ACC112 (cell line): ENCODE measurements at regions not wholly inside any gene's neighbourhood (a gene's known extent, or its start where the extent isn't known, plus 50 kb on each side); places are given as distances from the start of the nearest gene placed in this dataset.

ENCODE experiments used
- H2AFZ ChIP-seq: fragments of 200-600 bp; sonication (generic); one replicate; pipeline ENCODE4 v1.6.0; 2017; ENCODE audit warnings: antibody characterized with exemption, low read length; ENCODE audit not compliant: unreplicated experiment
- H3K27ac ChIP-seq: fragments of 200-600 bp; sonication (generic); 2 replicates; pipeline ENCODE4 v1.5.1; 2014; ENCODE audit warnings: low read depth, mild to moderate bottlenecking, antibody characterized with exemption, low read length, moderate library complexity
- H3K27me3 ChIP-seq: fragments of 200-600 bp; sonication (generic); 2 replicates; pipeline ENCODE4 v1.6.1; 2014; ENCODE audit warnings: mild to moderate bottlenecking, antibody characterized with exemption, low read length, moderate library complexity, mixed read lengths; ENCODE audit not compliant: insufficient read depth
- H3K36me3 ChIP-seq: fragments of 200-600 bp; sonication (generic); 2 replicates; pipeline ENCODE4 v1.6.1; 2016; ENCODE audit warnings: mild to moderate bottlenecking, antibody characterized with exemption, low read length, moderate library complexity, mixed read lengths; ENCODE audit not compliant: insufficient read depth
- H3K4me1 ChIP-seq: fragments of 200-600 bp; sonication (generic); one replicate; pipeline ENCODE4 v1.6.1; 2016; ENCODE audit warnings: low read length, mixed read lengths; ENCODE audit not compliant: insufficient read depth, unreplicated experiment, control insufficient read depth
- H3K4me3 ChIP-seq: fragments of 200-600 bp; sonication (generic); 2 replicates; pipeline ENCODE4 v1.5.1; 2014; ENCODE audit warnings: mild to moderate bottlenecking, low read depth, low read length
- H3K79me2 ChIP-seq: fragments of 200-600 bp; sonication (generic); one replicate; pipeline ENCODE4 v1.6.0; 2016; ENCODE audit warnings: low read length; ENCODE audit not compliant: control insufficient read depth, unreplicated experiment, insufficient read depth

- H3K27ac ChIP-seq = no peak overlapping the region
- peaks cover 18% of the 10 kb centered on the region for H3K27me3 ChIP-seq
- H2AFZ ChIP-seq = peak overlapping the region; percentile 3
- no peaks in the 10 kb centered on the region for H3K36me3 ChIP-seq
- no peaks in the 10 kb centered on the region for H3K4me1 ChIP-seq
- H3K79me2 ChIP-seq = no peaks in the 10 kb centered on the region
- no peak overlapping the region for H3K4me3 ChIP-seq
Observed at GRCh38 chr5:171668097-171668412, 117.6 kb upstream of the SMIM23 start.

GRCh38 chr5:171669571-171669970 lies 116.0 kb upstream of the SMIM23 start:
- Histone ChIP-seq H3K4me3 (no peak overlapping the region), H3K4me1 (no peaks in the 10 kb centered on the region), H3K36me3 (no peaks in the 10 kb centered on the region), H3K27me3 (peaks cover 33% of the 10 kb centered on the region), H3K79me2 (no peaks in the 10 kb centered on the region), H3K27ac (no peak overlapping the region), H2AFZ (no peak overlapping the region)

- peaks cover 62% of the 10 kb centered on the region for H3K27me3 ChIP-seq
- H3K4me3 ChIP-seq = no peak overlapping the region
- H2AFZ ChIP-seq = no peak overlapping the region
Observed at GRCh38 chr5:171672556-171672955, 113.1 kb upstream of the SMIM23 start.

GRCh38 chr5:171673328-171673727 lies 112.3 kb upstream of the SMIM23 start:
- Histone ChIP-seq H3K27me3 (peaks cover 70% of the 10 kb centered on the region), H3K4me1 (no peaks in the 10 kb centered on the region), H3K4me3 (no peak overlapping the region), H2AFZ (no peak overlapping the region), H3K27ac (no peak overlapping the region), H3K79me2 (no peaks in the 10 kb centered on the region), H3K36me3 (no peaks in the 10 kb centered on the region)

More at GRCh38 chr5:171672556-171672955, 113.1 kb upstream of the SMIM23 start:
- Histone ChIP-seq H3K36me3 (no peaks in the 10 kb centered on the region), H3K79me2 (no peaks in the 10 kb centered on the region), H3K27ac (no peak overlapping the region), H3K4me1 (no peaks in the 10 kb centered on the region)

- Histone ChIP-seq H3K79me2 (no peaks in the 10 kb centered on the region), H3K36me3 (no peaks in the 10 kb centered on the region), H3K4me3 (no peak overlapping the region), H2AFZ (no peak overlapping the region), H3K27me3 (peaks cover 75% of the 10 kb centered on the region), H3K4me1 (no peaks in the 10 kb centered on the region), H3K27ac (no peak overlapping the region)
Observed at GRCh38 chr5:171673840-171674239, 111.8 kb upstream of the SMIM23 start.

- H2AFZ ChIP-seq = no peak overlapping the region
- H3K4me1 ChIP-seq = no peaks in the 10 kb centered on the region
- no peaks in the 10 kb centered on the region for H3K79me2 ChIP-seq
- no peaks in the 10 kb centered on the region for H3K36me3 ChIP-seq
- H3K4me3 ChIP-seq = no peak overlapping the region
- peaks cover 81% of the 10 kb centered on the region for H3K27me3 ChIP-seq
- H3K27ac ChIP-seq = no peak overlapping the region
Observed at GRCh38 chr5:171675511-171675910, 110.1 kb upstream of the SMIM23 start.

GRCh38 chr5:171676286-171676944 lies 109.2 kb upstream of the SMIM23 start:
- Histone ChIP-seq H3K4me1 (no peaks in the 10 kb centered on the region), H3K79me2 (no peaks in the 10 kb centered on the region), H3K27ac (no peak overlapping the region), H3K4me3 (no peak overlapping the region), H2AFZ (no peak overlapping the region), H3K27me3 (peaks cover 78% of the 10 kb centered on the region), H3K36me3 (no peaks in the 10 kb centered on the region)

- Histone ChIP-seq H3K79me2 (no peaks in the 10 kb centered on the region), H2AFZ (no peak overlapping the region), H3K27me3 (peaks cover 74% of the 10 kb centered on the region), H3K27ac (no peak overlapping the region), H3K36me3 (no peaks in the 10 kb centered on the region), H3K4me1 (no peaks in the 10 kb centered on the region), H3K4me3 (no peak overlapping the region)
Observed at GRCh38 chr5:171678646-171679045, 107.0 kb upstream of the SMIM23 start.

GRCh38 chr5:171680485-171680884 lies 105.1 kb upstream of the SMIM23 start:
- H3K79me2 ChIP-seq = no peaks in the 10 kb centered on the region
- H3K4me1 ChIP-seq = no peaks in the 10 kb centered on the region
- H3K27ac ChIP-seq = no peak overlapping the region
- peaks cover 58% of the 10 kb centered on the region for H3K27me3 ChIP-seq
- no peaks in the 10 kb centered on the region for H3K36me3 ChIP-seq
- no peak overlapping the region for H2AFZ ChIP-seq
- H3K4me3 ChIP-seq = no peak overlapping the region

- no peaks in the 10 kb centered on the region for H3K79me2 ChIP-seq
- H3K36me3 ChIP-seq = no peaks in the 10 kb centered on the region
- no peak overlapping the region for H2AFZ ChIP-seq
- H3K27ac ChIP-seq = no peak overlapping the region
- no peaks in the 10 kb centered on the region for H3K4me1 ChIP-seq
- H3K4me3 ChIP-seq = no peak overlapping the region
- H3K27me3 ChIP-seq = peaks cover 52% of the 10 kb centered on the region
Observed at GRCh38 chr5:171681061-171681460, 104.6 kb upstream of the SMIM23 start.

GRCh38 chr5:171681677-171682076 lies 103.9 kb upstream of the SMIM23 start:
- Histone ChIP-seq H3K27me3 (peaks cover 46% of the 10 kb centered on the region), H3K27ac (no peak overlapping the region), H3K4me3 (no peak overlapping the region), H3K36me3 (no peaks in the 10 kb centered on the region), H2AFZ (no peak overlapping the region), H3K79me2 (no peaks in the 10 kb centered on the region), H3K4me1 (no peaks in the 10 kb centered on the region)
